Prostate gland (tissue), 2 donors: ENCODE measurements at regions not wholly inside any gene's neighbourhood (a gene's known extent, or its start where the extent isn't known, plus 50 kb on each side); places are given as distances from the start of the nearest gene placed in this dataset.

Source experiments
- DNase-seq: peaks from one replicate; pipeline ENCODE4 v3.0.0-alpha.2; 2019; ENCODE audit warnings: low spot score
- H3K27ac ChIP-seq, 2 donors: fragments of 200-600 bp; sonication (generic); 2 replicates each; pipeline ENCODE4 v1.5.1; 2017 to 2019
- H3K27me3 ChIP-seq: fragments of 200-600 bp; sonication (generic); replicated peaks from 2 replicates; pipeline ENCODE4 v1.5.1; 2019; ENCODE audit not compliant: insufficient read depth
- H3K36me3 ChIP-seq, 2 donors: fragments of 200-600 bp; sonication (generic); 1 replicate in 1 of 2; 2 replicates in 1 of 2; pipeline versions ENCODE4 v1.5.1 to v1.8.1; 2017 to 2019
- H3K4me1 ChIP-seq: fragments of 200-600 bp; sonication (generic); replicated peaks from 2 replicates; pipeline ENCODE4 v1.5.1; 2019
- H3K4me3 ChIP-seq, 2 donors: fragments of 200-600 bp; sonication (generic); 2 replicates each; pipeline ENCODE4 v1.5.1; 2017 to 2019
- H3K9me3 ChIP-seq: fragments of 200-600 bp; sonication (generic); 2 replicates; pipeline ENCODE4 v1.5.1; 2017
- POLR2A ChIP-seq: fragments of 450-650 bp; IDR thresholded peaks from one replicate; pipeline ENCODE4 v1.6.1; 2016; ENCODE audit warnings: antibody characterized with exemption, mild to moderate bottlenecking
- POLR2AphosphoS5 ChIP-seq: sonication (generic); formaldehyde crosslinking; IDR thresholded peaks from one replicate; pipeline ENCODE4 v1.6.1; 2017; ENCODE audit warnings: antibody characterized with exemption
- WGBS: methylation state at CpG from one replicate; pipeline ENCODE4 v1.1.5; 2018; 5-methylcytosine and 5-hydroxymethylcytosine counted together
- intact Hi-C: fragments of 100-400 bp; cut with DNase I; formaldehyde crosslinking; loops from one replicate; pipeline ENCODE4 v1.14.2; 2022
- TF ChIP-seq, protein P1 (sequence below), 4 experiments: fragments of 200-600 bp in 2 of 4; fragments of 450-650 bp in 2 of 4; sonication (generic) in 2 of 4; IDR thresholded peaks; 1 replicate in 3 of 4; 2 replicates in 1 of 4; pipeline ENCODE4 v1.5.1; 2016 to 2019; ENCODE audit warnings: antibody characterized with exemption in 4 of 4, mild to moderate bottlenecking in 2 of 4, moderate library complexity in 2 of 4

DNA sequence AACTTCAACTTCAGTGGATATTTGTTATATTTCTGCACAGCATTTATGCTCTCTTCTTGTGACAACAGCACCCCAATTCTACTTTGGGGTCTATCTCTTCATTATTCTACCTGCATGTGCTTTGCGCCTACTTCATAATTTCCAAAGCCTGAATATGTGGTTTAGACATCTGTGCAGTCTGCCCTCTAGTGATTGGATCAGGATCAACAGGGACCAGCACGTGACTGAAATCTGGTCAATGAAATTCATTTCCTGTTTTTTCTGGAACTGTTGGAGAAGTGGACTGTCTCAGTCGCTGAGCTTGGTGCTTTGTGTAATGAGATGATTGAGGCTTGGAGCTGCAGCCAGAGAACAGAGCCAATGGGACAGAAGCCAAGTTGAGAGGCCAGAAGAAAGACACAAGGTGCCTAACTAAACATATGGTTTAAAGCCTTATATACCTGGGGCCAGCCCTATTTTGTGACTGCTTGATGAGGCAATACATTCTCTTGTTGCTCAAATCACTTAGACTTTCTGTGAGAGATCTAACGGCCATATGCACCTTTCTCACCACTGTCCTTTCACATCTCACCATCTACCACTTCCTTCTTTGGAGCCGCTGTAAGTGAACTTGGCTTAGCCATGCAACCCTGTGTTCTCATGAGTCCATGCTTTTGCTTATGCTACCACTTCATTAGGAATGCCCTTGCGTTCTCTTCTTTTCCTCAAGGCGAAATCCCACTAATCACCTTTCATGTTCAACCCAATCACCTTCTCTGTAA is 68.8 kb upstream of the PPP2R2B start:
- WGBS: 69% methylated on average over 7 of the region's 7 CpGs
- Histone ChIP-seq H3K9me3 (no peaks in the 10 kb centered on the region), H3K36me3 (no peaks in the 10 kb centered on the region), H3K27me3 (no peaks in the 10 kb centered on the region), H3K27ac (no peak overlapping the region), H3K4me3 (no peak overlapping the region), H3K4me1 (no peaks in the 10 kb centered on the region)
- intact Hi-C loops: no loop called here
- DNase-seq: no peak
- TF ChIP-seq, protein P1, sequence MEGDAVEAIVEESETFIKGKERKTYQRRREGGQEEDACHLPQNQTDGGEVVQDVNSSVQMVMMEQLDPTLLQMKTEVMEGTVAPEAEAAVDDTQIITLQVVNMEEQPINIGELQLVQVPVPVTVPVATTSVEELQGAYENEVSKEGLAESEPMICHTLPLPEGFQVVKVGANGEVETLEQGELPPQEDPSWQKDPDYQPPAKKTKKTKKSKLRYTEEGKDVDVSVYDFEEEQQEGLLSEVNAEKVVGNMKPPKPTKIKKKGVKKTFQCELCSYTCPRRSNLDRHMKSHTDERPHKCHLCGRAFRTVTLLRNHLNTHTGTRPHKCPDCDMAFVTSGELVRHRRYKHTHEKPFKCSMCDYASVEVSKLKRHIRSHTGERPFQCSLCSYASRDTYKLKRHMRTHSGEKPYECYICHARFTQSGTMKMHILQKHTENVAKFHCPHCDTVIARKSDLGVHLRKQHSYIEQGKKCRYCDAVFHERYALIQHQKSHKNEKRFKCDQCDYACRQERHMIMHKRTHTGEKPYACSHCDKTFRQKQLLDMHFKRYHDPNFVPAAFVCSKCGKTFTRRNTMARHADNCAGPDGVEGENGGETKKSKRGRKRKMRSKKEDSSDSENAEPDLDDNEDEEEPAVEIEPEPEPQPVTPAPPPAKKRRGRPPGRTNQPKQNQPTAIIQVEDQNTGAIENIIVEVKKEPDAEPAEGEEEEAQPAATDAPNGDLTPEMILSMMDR (IDR thresholded peaks at IDR 0.05): peak in 1 of 4 experiments; percentile 9
- TF ChIP-seq POLR2A: no peak

DNA sequence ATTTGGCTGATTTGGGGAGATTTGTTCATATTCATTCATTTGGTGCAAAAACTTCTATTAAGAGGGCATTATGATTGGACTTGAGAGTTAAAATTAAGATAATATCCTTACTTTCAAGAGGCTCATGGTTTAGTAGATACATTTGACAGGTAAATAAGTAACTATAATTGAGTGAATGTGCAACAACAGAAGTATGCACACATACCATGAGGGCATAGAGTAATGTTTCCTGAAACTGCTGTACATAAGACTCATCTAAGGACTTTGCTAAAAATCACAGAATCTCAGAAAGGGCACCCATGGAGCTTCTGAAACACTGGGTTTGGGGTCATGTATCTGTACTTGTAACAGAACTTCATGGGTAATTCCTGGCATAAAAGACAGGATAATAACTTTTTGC is 70.1 kb upstream of the PPP2R2B start:
- Histone ChIP-seq H3K36me3 (no peaks in the 10 kb centered on the region), H3K27ac (no peak overlapping the region), H3K9me3 (no peaks in the 10 kb centered on the region), H3K4me3 (no peak overlapping the region), H3K27me3 (no peaks in the 10 kb centered on the region), H3K4me1 (no peaks in the 10 kb centered on the region)
- no peak for DNase-seq
- TF ChIP-seq POLR2A (no peak), POLR2AphosphoS5 (no peak)
- TF ChIP-seq, protein P1 (IDR thresholded peaks at IDR 0.05): no peak
- intact Hi-C loops: no loop called here

DNA sequence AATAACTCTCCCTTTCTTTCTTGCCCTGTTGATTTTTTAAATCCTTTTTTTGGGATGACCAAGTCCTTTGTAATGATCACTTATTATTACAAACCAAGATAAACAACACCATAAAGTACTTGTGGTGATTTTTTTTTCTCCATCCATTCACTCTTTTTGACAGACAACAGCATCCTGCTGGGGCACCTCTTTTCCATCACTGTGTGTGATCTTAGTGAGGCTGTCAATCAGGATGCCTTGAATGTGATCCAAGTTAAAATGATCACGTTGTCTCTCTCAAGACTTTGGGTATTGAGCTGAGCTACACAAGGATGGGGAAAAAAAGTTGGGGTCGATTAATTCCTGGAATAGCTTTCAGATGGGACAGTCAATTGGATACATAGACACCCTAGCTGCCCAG is 73.6 kb upstream of the PPP2R2B start:
- intact Hi-C loops: no loop called here
- Histone ChIP-seq H3K36me3 (no peaks in the 10 kb centered on the region), H3K9me3 (no peaks in the 10 kb centered on the region), H3K4me1 (no peaks in the 10 kb centered on the region), H3K4me3 (no peak overlapping the region), H3K27ac (no peak overlapping the region), H3K27me3 (no peaks in the 10 kb centered on the region)
- 53% methylated on average over 2 of the region's 2 CpGs for WGBS
- no peak for TF ChIP-seq POLR2A
- TF ChIP-seq, protein P1 (IDR thresholded peaks at IDR 0.05): no peak
- TF ChIP-seq POLR2AphosphoS5: no peak
- no peak for DNase-seq

DNA sequence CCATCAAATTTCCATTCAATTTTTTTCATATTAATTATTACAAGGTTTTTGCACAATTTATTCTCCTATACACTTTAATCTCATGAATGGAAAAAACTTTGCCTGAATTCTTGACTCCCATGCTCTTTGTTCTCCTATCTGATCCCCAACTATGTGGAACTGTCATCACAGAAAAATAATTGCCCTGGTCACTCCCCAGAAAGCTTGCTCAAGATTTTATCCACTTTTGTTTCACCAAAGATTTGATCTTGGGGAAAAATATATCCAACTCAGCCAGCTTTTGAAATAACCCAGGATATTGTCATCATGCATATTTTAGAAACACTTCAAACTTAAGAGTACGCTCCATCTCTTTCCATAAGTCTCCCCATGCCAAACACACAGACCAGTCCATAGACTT is 77.7 kb upstream of the PPP2R2B start:
- H3K4me3 ChIP-seq: no peak overlapping the region
- H3K36me3 ChIP-seq: no peaks in the 10 kb centered on the region
- H3K27me3 ChIP-seq: no peaks in the 10 kb centered on the region
- no peaks in the 10 kb centered on the region for H3K4me1 ChIP-seq
- no peak for TF ChIP-seq POLR2A
- no peak for TF ChIP-seq POLR2AphosphoS5
- TF ChIP-seq, protein P1 (IDR thresholded peaks at IDR 0.05): no peak
- WGBS: 87% methylated on average over 1 of the region's 1 CpG
- intact Hi-C loops: no loop called here
- DNase-seq: no peak
- H3K27ac ChIP-seq: no peak overlapping the region
- no peaks in the 10 kb centered on the region for H3K9me3 ChIP-seq

DNA sequence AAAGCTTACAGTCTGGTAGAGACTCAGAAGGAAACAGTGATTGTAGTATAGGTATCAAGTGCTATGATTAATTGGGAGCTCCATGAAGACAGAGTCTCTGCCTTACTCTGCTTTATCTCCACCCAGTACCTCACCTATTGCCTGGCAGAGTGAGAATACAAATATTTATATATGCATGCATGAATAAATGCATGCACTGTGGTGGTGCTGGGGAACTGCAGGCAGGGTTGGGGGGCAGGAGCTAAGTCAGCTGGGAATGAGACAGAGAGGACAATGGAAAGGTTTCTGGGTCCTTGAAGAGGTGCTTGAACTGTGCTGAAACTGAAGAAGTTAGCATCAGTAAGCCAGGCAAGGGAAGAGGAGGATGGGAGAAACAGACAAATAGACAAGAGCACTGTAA is 80.8 kb upstream of the PPP2R2B start:
- intact Hi-C loops: no loop called here
- no peaks in the 10 kb centered on the region for H3K4me1 ChIP-seq
- no peaks in the 10 kb centered on the region for H3K36me3 ChIP-seq
- H3K27me3 ChIP-seq: no peaks in the 10 kb centered on the region
- no peak for DNase-seq
- H3K9me3 ChIP-seq: no peaks in the 10 kb centered on the region
- H3K27ac ChIP-seq: no peak overlapping the region
- no peak overlapping the region for H3K4me3 ChIP-seq
- TF ChIP-seq, protein P1 (IDR thresholded peaks at IDR 0.05): no peak
- TF ChIP-seq POLR2AphosphoS5: no peak
- TF ChIP-seq POLR2A: no peak
